ENCODE measurements at regions not wholly inside any gene's neighbourhood (a gene's known extent, or its start where the extent isn't known, plus 50 kb on each side); places are given as distances from the start of the nearest gene placed in this dataset.

DNA sequence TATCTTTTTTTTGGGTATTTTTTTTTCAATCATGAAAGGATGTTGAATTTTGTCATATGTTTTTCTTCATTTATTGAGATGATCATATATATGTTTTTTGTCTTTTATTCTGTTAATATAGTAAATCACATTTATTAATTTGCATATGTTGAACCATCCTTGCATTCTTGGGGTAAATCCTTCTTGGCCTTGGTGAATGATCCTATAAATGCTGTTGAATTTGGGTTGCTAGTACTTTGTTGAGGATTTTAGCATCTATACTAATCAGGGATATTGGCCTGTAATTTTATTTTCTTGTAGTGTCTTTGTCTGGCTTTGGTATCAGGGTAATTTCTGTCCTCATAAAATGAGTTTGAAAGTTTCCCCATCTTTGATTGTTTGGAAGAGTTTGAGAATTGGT, 199.9 kb downstream of the B3GLCT start:
- Histone ChIP-seq H3K27ac (ENCODE audit: low read depth, low read length) (no peak overlapping the region), H3K27me3 (replicated peaks in 1 of 4; ENCODE audit: control insufficient read depth in 3 of 4, extremely low read depth in 1 of 4, insufficient read depth in 3 of 4, low read length in 3 of 4) (no peaks in the 10 kb centered on the region), H4K5ac (ENCODE audit: insufficient read length, low read depth, low read length) (no peak overlapping the region), H2AFZ (ENCODE audit: low read length) (no peak overlapping the region), H3K79me2 (ENCODE audit: control insufficient read depth in 1 of 2, insufficient read depth in 2 of 2, low read length in 2 of 2) (no peaks in the 10 kb centered on the region), H3K4ac (replicated peaks; ENCODE audit: insufficient read length, low read depth, low read length) (no peak overlapping the region), H3K4me1 (replicated peaks in 1 of 4; ENCODE audit: control insufficient read depth in 3 of 4, insufficient read depth in 4 of 4, low read length in 3 of 4) (no peaks in the 10 kb centered on the region), H2BK120ac (replicated peaks; ENCODE audit: low read depth, low read length) (no peak overlapping the region), H2BK20ac (ENCODE audit: low read length) (no peak overlapping the region), H2BK12ac (ENCODE audit: low read depth, low read length) (no peak overlapping the region), H3K18ac (ENCODE audit: extremely low read depth, low read length) (no peak overlapping the region), H3K36me3 (ENCODE audit: control insufficient read depth in 2 of 4, insufficient read depth in 4 of 4, low read length in 3 of 4) (no peaks in the 10 kb centered on the region), H4K91ac (replicated peaks; ENCODE audit: insufficient read length, low read length) (no peak overlapping the region), H3K14ac (ENCODE audit: insufficient read length) (no peak overlapping the region), H3K23ac (ENCODE audit: insufficient read length) (no peak overlapping the region), H3K23me2 (ENCODE audit: low read depth, low read length) (no peaks in the 10 kb centered on the region), H4K8ac (ENCODE audit: extremely low read depth, insufficient read depth, low read length) (no peak overlapping the region), H3K9ac (replicated peaks in 1 of 4; ENCODE audit: extremely low read depth in 1 of 4, low read depth in 3 of 4, low read length in 3 of 4) (no peak overlapping the region), H2BK5ac (ENCODE audit: low read depth, low read length) (no peak overlapping the region), H3K4me2 (ENCODE audit: insufficient read depth in 1 of 2, low read depth in 2 of 2, low read length in 2 of 2) (no peak overlapping the region), H3K9me3 (ENCODE audit: insufficient read depth in 2 of 2, low read depth in 1 of 2, low read length in 1 of 2) (0 out of 4 replicates have a peak, but pooled peaks cover 0 to 3% of the 10 kb centered on the region in 2 experiments), H3K4me3 (ENCODE audit: extremely low read depth in 1 of 4, insufficient read depth in 2 of 4, low read depth in 3 of 4, low read length in 4 of 4) (no peak overlapping the region), H4K20me1 (replicated peaks in 1 of 2; ENCODE audit: control insufficient read depth in 1 of 2, insufficient read depth in 2 of 2, low read length in 2 of 2) (no peaks in the 10 kb centered on the region), H2AK5ac (ENCODE audit: low read depth, low read length) (no peak overlapping the region), H3K56ac (replicated peaks; ENCODE audit: insufficient read length, low read depth, low read length) (no peak overlapping the region), H2BK15ac (ENCODE audit: low read length) (no peak overlapping the region), H3K79me1 (ENCODE audit: low read depth, low read length) (no peaks in the 10 kb centered on the region)
- DNase-seq (ENCODE audit: low read depth in 1 of 2, low spot score in 2 of 2) (no peak), FAIRE-seq (no peak)
- TF ChIP-seq HDAC6 (IDR thresholded peaks at IDR 0.05; ENCODE audit: low read depth, low read length) (no peak), CHD2 (IDR thresholded peaks at IDR 0.05; ENCODE audit: low read length) (no peak), GTF2F1 (IDR thresholded peaks at IDR 0.05; ENCODE audit: borderline replicate concordance, low read depth, low read length) (no peak), KDM4A (IDR thresholded peaks at IDR 0.05; ENCODE audit: low read depth, low read length, severe bottlenecking) (no peak), SIRT6 (IDR thresholded peaks at IDR 0.05; ENCODE audit: low read length) (no peak), TEAD4 (IDR thresholded peaks at IDR 0.05; ENCODE audit: low read depth, low read length) (no peak)
- TF ChIP-seq, protein P1, sequence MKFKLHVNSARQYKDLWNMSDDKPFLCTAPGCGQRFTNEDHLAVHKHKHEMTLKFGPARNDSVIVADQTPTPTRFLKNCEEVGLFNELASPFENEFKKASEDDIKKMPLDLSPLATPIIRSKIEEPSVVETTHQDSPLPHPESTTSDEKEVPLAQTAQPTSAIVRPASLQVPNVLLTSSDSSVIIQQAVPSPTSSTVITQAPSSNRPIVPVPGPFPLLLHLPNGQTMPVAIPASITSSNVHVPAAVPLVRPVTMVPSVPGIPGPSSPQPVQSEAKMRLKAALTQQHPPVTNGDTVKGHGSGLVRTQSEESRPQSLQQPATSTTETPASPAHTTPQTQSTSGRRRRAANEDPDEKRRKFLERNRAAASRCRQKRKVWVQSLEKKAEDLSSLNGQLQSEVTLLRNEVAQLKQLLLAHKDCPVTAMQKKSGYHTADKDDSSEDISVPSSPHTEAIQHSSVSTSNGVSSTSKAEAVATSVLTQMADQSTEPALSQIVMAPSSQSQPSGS (IDR thresholded peaks at IDR 0.05; ENCODE audit: low read length), result no peak
- TF ChIP-seq, protein P2, sequence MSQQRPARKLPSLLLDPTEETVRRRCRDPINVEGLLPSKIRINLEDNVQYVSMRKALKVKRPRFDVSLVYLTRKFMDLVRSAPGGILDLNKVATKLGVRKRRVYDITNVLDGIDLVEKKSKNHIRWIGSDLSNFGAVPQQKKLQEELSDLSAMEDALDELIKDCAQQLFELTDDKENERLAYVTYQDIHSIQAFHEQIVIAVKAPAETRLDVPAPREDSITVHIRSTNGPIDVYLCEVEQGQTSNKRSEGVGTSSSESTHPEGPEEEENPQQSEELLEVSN (IDR thresholded peaks at IDR 0.05), result no peak
- ChIA-PET CTCF (ENCODE audit: partially characterized antibody) (no interaction called here), POLR2A (ENCODE audit: partially characterized antibody) (no interaction called here)
